DND-41 (cell line): ENCODE measurements at regions not wholly inside any gene's neighbourhood (a gene's known extent, or its start where the extent isn't known, plus 50 kb on each side); places are given as distances from the start of the nearest gene placed in this dataset.

ENCODE experiments used
- CTCF ChIP-seq: IDR thresholded peaks from 2 replicates; pipeline ENCODE4 v1.5.1; 2012; ENCODE audit warnings: borderline replicate concordance, low read length, moderate library complexity, mild to moderate bottlenecking; ENCODE audit not compliant: poor library complexity, severe bottlenecking; ENCODE audit errors: extremely low read depth
- EZH2 ChIP-seq: IDR thresholded peaks from 3 replicates; pipeline ENCODE4 v1.6.1; 2012; ENCODE audit warnings: borderline replicate concordance, low read depth, mild to moderate bottlenecking, moderate library complexity, low read length, inconsistent platforms; ENCODE audit not compliant: severe bottlenecking

- no peak for TF ChIP-seq CTCF
- no peak for TF ChIP-seq EZH2
These were observed 303.7 kb downstream of the CDH19 start for GRCh38 chr18:66300141-66300540.
